ENCODE measurements at regions not wholly inside any gene's neighbourhood (a gene's known extent, or its start where the extent isn't known, plus 50 kb on each side); places are given as distances from the start of the nearest gene placed in this dataset.

DNA sequence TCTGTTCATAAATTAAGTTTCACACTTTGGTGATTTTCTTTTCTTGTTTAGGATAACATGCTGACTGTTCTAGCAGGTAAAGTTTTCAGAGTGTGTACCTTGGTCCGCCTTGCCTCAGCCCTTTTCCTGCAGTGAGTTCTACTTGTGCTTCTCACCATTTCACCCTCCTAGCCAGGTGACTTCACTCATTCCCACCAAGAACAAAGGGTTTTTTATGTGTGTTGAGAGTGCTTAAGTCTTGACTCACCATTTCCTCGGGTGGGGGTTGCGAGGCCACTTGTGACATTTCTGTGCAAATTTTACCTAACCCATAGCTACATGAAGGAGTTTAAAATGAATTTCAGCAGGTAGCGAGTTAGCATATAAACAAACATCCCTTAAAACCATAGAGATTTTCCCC lies 81.4 kb downstream of the C3orf38 start:
- Histone ChIP-seq H3K79me2 (ENCODE audit: insufficient read depth) (no peaks in the 10 kb centered on the region), H3K4me3 (ENCODE audit: low read depth in 2 of 2, low read length in 1 of 2) (no peak overlapping the region), H2AFZ (ENCODE audit: low read depth) (no peak overlapping the region), H3K4me2 (no peak overlapping the region), H3K9ac (no peak overlapping the region), H3K9me2 (no peaks in the 10 kb centered on the region), H4K20me1 (ENCODE audit: insufficient read depth) (no peaks in the 10 kb centered on the region), H3K27me3 (ENCODE audit: insufficient read depth) (no peaks in the 10 kb centered on the region; the same call in 1 of the 2 replicates), H3K4me1 (ENCODE audit: control insufficient read depth in 1 of 2, insufficient read depth in 2 of 2, low read depth in 1 of 2, low read length in 1 of 2) (no peaks in the 10 kb centered on the region), H3K36me3 (replicated peaks in 1 of 2; ENCODE audit: control insufficient read depth in 1 of 2, insufficient read depth in 2 of 2, low read length in 1 of 2) (no peaks in the 10 kb centered on the region), H3K9me3 (no peaks in the 10 kb centered on the region), H3F3A (replicated peaks; ENCODE audit: insufficient read depth) (no peaks in the 10 kb centered on the region), H3K27ac (ENCODE audit: low read depth in 2 of 2, low read length in 1 of 2) (no peak overlapping the region)
- ChIA-PET POLR2A (no interaction called here), CTCF (no interaction called here)
- WGBS (ENCODE audit: low lambda C conversion rate) = 6% methylated on average over 4 of the region's 4 CpGs
- DNase-seq = no peak
- TF ChIP-seq EP300 (IDR thresholded peaks at IDR 0.05; ENCODE audit: borderline replicate concordance in 1 of 2, low read depth in 1 of 2, low read length in 1 of 2) = no peak
- TF ChIP-seq SMC3 (IDR thresholded peaks at IDR 0.05; ENCODE audit: low read depth, low read length) = no peak
- no peak for TF ChIP-seq GABPA (IDR thresholded peaks at IDR 0.05; ENCODE audit: low read depth)

DNA sequence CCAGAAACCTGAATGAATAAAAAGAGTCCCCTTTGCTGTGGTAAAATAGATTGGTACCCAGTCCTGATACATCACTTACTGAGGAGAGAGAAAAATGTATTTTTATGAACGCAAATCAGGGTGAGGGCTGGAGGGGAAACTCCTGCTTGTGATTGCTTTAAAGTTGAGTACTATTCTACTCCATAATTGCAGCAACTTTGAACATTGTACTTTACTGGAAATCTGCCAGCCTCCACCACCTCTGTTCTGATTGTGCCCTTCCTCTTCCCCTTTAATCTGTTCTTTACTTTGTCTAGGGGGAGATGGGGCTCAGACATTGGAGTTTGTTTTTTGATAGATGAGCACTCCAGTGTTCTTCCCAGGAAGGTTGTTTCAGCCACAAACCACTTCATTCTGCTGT lies 81.9 kb downstream of the C3orf38 start:
- POLR2A ChIA-PET = no interaction called here

DNA sequence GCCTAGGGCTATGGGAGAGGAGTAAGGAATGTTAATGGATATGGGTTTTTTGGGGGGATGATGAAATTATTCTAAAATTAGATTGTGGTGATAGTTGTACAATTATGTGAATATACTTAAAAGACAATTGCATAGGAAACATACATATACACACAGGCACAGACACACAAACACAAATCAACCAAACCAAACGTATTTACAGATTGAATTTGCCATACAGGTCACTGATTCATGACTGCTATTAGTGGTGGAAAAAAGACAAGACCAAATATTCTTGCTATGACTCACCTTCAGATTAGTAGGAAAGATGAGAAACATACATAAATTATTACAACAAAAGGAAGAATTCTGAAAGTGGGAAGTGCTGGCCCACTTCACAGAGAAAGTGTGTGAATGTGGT lies 85.3 kb downstream of the C3orf38 start:
- Histone ChIP-seq H3K9me3 (no peaks in the 10 kb centered on the region), H3K4me3 (ENCODE audit: low read depth in 2 of 2, low read length in 1 of 2) (no peak overlapping the region), H3K9me2 (no peaks in the 10 kb centered on the region), H3K79me2 (ENCODE audit: insufficient read depth) (no peaks in the 10 kb centered on the region), H3K4me2 (no peak overlapping the region), H3K9ac (no peak overlapping the region), H4K20me1 (ENCODE audit: insufficient read depth) (no peaks in the 10 kb centered on the region), H3K36me3 (replicated peaks in 1 of 2; ENCODE audit: control insufficient read depth in 1 of 2, insufficient read depth in 2 of 2, low read length in 1 of 2) (no peaks in the 10 kb centered on the region), H3K27me3 (ENCODE audit: insufficient read depth) (no peaks in the 10 kb centered on the region; the same call in 1 of the 2 replicates), H3K27ac (ENCODE audit: low read depth in 2 of 2, low read length in 1 of 2) (no peak overlapping the region), H3F3A (replicated peaks; ENCODE audit: insufficient read depth) (no peaks in the 10 kb centered on the region), H3K4me1 (ENCODE audit: control insufficient read depth in 1 of 2, insufficient read depth in 2 of 2, low read depth in 1 of 2, low read length in 1 of 2) (no peaks in the 10 kb centered on the region; a peak in 1 of 4 replicates), H2AFZ (ENCODE audit: low read depth) (no peak overlapping the region)
- WGBS (ENCODE audit: low lambda C conversion rate) = 0% methylated on average over 1 of the region's 1 CpG
- POLR2A ChIA-PET = no interaction called here
- CTCF ChIA-PET = no interaction called here
- TF ChIP-seq MEF2A (IDR thresholded peaks at IDR 0.05; ENCODE audit: borderline replicate concordance, low read depth) (no peak), FOSL2 (IDR thresholded peaks at IDR 0.05; ENCODE audit: borderline replicate concordance, low read depth) (0 out of 2 replicates have a peak, but pooled peaks have one; percentile 5)
- DNase-seq = no peak

More for the DNA sequence above, 81.9 kb downstream of the C3orf38 start:
- Histone ChIP-seq H3F3A (replicated peaks; ENCODE audit: insufficient read depth) (no peaks in the 10 kb centered on the region), H3K27ac (ENCODE audit: low read depth in 2 of 2, low read length in 1 of 2) (no peak overlapping the region), H2AFZ (ENCODE audit: low read depth) (no peak overlapping the region), H3K9me3 (no peaks in the 10 kb centered on the region), H3K4me1 (ENCODE audit: control insufficient read depth in 1 of 2, insufficient read depth in 2 of 2, low read depth in 1 of 2, low read length in 1 of 2) (no peaks in the 10 kb centered on the region), H3K79me2 (ENCODE audit: insufficient read depth) (no peaks in the 10 kb centered on the region), H3K27me3 (ENCODE audit: insufficient read depth) (no peaks in the 10 kb centered on the region; the same call in 1 of the 2 replicates), H3K4me3 (ENCODE audit: low read depth in 2 of 2, low read length in 1 of 2) (no peak overlapping the region), H3K4me2 (no peak overlapping the region), H3K9ac (no peak overlapping the region), H3K36me3 (replicated peaks in 1 of 2; ENCODE audit: control insufficient read depth in 1 of 2, insufficient read depth in 2 of 2, low read length in 1 of 2) (no peaks in the 10 kb centered on the region), H3K9me2 (no peaks in the 10 kb centered on the region), H4K20me1 (ENCODE audit: insufficient read depth) (no peaks in the 10 kb centered on the region)
- TF ChIP-seq, protein P1, sequence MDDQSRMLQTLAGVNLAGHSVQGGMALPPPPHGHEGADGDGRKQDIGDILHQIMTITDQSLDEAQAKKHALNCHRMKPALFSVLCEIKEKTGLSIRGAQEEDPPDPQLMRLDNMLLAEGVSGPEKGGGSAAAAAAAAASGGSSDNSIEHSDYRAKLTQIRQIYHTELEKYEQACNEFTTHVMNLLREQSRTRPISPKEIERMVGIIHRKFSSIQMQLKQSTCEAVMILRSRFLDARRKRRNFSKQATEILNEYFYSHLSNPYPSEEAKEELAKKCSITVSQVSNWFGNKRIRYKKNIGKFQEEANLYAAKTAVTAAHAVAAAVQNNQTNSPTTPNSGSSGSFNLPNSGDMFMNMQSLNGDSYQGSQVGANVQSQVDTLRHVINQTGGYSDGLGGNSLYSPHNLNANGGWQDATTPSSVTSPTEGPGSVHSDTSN (IDR thresholded peaks at IDR 0.05) = no peak
- no peak for TF ChIP-seq TAF1 (IDR thresholded peaks at IDR 0.05; ENCODE audit: borderline replicate concordance, low read depth, low read length)
- DNase-seq = no peak
- 8% methylated on average over 1 of the region's 1 CpG for WGBS (ENCODE audit: low lambda C conversion rate)
- CTCF ChIA-PET = no interaction called here
